ENCODE measurements at regions not wholly inside any gene's neighbourhood (a gene's known extent, or its start where the extent isn't known, plus 50 kb on each side); places are given as distances from the start of the nearest gene placed in this dataset.
A peak's percentile ranks its signal among the peaks of the same experiment; 100 is the strongest.
"Not testable (repeated sequence)": the region's sequence is repeated elsewhere in the genome, so short reads cannot be mapped to it uniquely, and the experiment has no call there.

- no peak for DNase-seq
Observed at GRCh38 chr6:145540741-145541140, 194.6 kb downstream of the EPM2A start.

GRCh38 chr6:145544041-145544440 lies 191.3 kb downstream of the EPM2A start:
- no peak for DNase-seq

DNA sequence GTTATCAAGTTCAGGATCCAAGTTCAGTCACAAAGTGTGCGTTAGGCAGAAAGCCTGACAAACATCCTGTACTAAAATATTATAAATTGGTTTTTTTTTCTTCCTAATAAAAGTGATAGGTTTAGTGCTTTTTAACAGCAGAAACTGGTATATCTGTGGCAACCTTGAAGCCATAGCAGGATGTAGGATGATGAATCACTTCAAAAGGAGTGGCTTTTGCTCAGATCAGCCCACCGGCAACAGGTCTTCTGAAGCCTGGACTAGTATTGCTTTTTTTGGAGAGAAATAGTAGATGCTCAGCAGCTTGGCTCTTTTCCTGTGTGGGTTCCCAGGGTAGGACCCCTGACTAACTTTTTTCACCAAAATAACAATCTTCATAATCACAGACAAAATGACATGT lies 190.8 kb downstream of the EPM2A start:
- DNase-seq = no peak

GRCh38 chr6:145546265-145546664 lies 189.1 kb downstream of the EPM2A start:
- no peak for DNase-seq

DNA sequence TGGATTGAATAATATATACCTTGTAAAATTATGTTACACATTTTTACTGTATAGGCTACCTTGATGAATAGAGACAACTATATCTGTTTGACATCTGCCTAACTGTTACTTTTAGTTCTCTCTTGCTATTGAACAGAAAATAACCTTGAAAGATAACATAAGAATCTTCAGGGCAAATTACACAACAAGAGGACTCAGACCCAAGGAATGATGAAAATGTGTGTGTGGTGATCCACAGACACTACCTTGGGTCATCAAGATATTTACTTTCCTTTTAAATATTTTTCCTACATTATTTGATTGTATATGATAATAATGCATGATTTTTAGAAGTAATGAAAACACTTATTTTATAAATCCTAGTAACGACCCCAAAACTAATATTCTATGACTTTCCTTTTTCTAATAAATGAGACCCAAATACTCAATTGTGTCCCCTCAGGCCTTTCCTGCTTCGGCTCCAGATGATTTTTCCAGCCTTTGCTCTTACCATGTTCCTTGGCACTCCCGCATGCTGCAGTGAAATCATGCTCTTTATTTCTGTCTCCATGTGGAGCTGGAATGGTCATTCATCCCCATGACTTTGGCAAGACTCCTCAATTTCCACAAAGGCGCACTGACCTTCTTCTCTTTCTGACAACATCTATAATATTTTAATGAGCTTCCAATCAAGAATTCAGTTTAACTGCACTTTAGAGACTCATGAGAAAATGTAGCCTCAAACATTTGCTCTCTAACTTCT lies 187.6 kb downstream of the EPM2A start:
- DNase-seq = no peak

DNA sequence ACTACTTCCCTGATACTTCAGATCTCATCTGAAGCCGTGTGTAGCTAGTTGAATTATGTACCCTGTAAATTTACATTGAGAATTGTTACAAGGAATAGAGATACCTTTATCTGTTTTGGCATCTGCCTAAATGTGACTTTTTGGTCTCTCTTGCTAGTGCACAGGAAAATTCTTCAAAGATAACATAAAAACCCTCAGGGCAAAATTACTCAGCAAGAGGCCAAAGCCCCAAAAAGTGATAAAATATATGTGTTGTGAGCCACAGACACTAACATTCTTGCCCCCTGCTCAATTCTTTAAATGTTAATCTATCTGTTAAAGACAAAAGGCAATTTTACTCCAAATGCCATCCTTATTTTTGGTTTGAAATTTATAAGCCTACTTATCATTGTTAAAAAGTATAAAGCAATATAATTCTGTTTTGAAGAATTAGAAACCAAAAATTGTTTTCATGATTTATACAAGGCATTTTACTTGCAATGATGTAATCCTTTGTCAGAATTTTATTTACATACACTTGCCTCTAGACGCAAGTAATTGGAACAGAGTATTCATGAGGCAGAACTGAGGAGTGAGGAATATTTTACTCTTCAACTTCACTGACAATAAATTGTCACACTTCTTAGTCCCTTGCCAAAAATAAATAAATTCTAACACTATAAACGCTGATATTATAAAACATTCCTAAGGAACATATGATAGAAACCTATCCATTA lies 186.2 kb downstream of the EPM2A start:
- no peak for DNase-seq

- DNase-seq = no peak
Observed at GRCh38 chr6:145551164-145551563, 184.2 kb downstream of the EPM2A start.

GRCh38 chr6:145555084-145555483 lies 180.2 kb downstream of the EPM2A start:
- DNase-seq = no peak

- no peak for DNase-seq
Observed at GRCh38 chr6:145557474-145557873, 177.8 kb downstream of the EPM2A start.

GRCh38 chr6:145559836-145560235 lies 175.5 kb downstream of the EPM2A start:
- DNase-seq = no peak

DNA sequence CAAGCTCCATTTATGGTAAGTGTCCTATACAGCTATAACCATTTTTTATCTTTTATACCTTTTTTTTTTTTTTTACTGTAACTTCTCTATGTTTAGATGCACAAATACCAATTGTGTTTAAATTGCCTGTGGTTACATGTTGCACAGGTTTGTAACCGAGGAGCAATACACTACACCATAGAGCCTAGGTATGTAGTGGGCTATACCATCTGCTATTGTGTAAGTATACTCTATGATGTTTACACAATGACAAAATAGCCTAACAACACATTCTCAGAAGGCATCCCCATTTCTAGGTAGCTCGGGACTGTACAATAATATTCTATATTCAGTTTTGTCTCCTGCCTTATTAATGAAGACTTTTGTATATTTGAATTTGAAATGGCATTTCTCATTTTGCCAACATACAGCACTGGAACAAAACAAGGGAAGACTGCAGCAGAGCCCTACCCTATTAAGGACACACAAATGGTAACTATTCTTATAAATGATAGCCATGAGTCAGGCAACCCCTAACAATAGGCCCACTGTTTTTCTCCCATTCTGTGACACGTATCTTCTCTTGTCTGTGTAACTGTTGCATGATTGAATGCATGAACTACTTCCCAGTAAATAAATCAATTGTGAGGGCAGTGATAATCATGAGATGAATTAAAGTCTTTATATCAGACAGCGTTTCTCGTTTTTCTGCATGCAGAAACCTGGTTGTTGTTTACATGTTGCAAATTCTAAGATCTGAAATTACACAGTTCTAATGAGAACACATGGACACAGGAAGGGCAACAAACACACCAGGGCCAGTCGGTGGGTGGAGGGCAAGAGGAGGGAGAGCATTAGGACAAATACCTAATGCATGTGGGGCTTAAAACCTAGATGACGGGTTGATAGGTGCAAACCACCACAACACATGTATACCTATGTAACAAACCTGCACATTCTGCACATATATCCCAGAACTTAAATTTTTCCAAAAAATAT lies 173.9 kb downstream of the EPM2A start:
- peak; percentile 21 to 72 for DNase-seq

DNA sequence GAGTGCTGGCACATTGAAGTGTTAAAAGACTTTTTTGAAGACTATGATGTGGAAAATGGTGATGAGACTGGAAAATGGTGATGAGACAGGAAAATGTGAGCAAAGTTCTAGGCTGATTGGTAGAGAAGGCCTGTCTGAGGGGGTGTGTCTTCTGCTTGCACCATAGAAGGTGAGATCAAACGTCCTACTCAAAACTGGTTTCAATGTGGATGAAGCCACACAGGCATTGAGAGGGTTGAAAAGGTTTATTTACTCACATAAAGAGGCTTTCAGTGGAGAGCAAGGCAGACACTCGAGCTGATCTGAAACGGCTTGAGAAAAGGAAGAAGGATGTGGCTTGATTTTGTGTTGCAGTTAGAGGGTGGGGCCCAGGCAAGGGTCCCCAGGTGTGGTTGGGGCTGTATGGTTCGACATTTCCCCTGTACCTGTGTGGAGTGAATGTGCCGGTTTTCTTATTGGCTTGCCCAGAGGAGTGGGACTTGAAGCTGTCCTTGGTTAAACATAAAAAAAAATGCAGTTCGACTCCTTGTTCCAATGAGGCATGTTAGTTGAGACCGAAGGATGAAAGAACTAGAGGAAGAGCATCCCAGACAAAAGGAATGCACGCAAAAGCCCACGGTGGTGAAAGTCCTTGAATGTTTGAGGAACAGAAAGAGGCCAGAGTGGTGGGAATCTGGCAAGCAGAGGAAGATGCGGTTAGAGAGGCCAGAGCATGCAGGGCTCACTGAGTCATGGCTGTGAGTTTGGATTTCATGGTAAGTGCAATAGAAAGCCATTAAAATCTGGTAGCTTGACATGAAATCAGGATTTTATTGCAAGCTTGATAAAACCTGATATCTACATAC lies 172.3 kb downstream of the EPM2A start:
- DNase-seq = no peak

DNA sequence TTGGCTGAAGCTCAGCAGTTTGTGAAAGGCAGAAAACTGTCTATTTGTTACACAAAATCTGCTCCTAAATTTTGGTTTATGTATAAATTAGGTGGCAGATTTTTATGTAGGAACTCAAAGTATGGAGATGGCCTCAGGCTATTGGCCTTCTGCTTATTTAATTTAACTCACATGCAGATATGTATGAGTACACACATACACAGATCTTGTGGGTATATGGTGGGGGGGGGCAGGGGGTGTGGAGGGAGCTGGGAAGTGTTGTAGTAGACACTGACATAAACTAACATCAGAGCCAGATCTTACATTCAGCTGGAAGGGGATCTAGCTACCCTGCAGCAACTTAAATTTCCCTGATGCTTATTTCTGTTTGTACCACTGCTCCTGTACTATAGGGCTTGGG lies 170.8 kb downstream of the EPM2A start:
- no peak for DNase-seq

GRCh38 chr6:145567684-145568252 lies 167.6 kb downstream of the EPM2A start:
- DNase-seq = no peak

DNA sequence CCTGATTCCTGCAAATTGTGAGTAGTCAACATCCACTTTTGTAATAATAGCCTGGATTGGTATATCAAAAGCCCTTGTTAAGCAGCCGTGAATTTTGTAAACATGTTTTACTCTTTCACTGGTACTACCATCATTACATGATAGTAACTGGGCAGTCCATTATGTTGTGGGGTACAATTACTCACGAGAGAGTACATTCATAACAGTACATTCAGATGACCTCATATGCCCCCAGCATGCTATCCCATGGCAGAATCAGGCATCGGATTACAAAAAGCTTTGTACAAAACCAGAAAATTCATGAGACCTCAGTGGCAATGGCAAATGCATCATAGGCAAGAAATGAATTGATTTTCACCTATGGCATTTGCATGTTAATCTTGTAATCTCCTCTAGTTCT lies 166.2 kb downstream of the EPM2A start:
- DNase-seq = no peak

DNA sequence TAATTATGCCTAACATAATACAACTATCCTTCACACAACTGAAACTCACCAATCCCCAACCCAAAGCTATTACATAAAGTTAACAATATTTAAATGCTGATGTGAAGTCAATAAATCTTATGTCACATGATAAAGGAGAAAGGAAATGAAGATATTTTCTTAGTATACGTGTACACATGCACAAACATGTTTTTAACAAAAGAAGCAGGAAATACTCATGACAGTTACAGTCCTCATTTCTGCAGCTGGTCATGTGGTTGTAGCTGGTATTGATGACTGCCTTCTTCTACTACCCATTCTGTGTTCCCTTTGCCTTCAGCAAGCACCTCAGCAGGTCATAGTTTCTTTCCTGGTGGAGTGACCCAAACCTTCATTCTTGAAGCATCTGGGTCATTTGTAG lies 165.0 kb downstream of the EPM2A start:
- not testable (repeated sequence) for DNase-seq

GRCh38 chr6:145574269-145574668 lies 161.1 kb downstream of the EPM2A start:
- DNase-seq = not testable (repeated sequence)

Measured in NCI-H1930 (cell line).